Right atrium auricular region (tissue), 2 donors: ENCODE measurements at regions not wholly inside any gene's neighbourhood (a gene's known extent, or its start where the extent isn't known, plus 50 kb on each side); places are given as distances from the start of the nearest gene placed in this dataset.

Source experiments
- DNase-seq: peaks from one replicate; pipeline ENCODE4 v3.0.0-alpha.2; 2019; ENCODE audit warnings: low spot score
- H3K27ac ChIP-seq, 2 donors: fragments of 200-600 bp; sonication (generic); 1 replicate in 1 of 2; 2 replicates in 1 of 2; pipeline ENCODE4 v1.5.1; 2016 to 2019
- H3K27me3 ChIP-seq, 2 donors: fragments of 200-600 bp; sonication (generic); one replicate each; pipeline versions ENCODE4 v1.5.1 to v1.6.0; 2017 to 2019
- H3K36me3 ChIP-seq: fragments of 200-600 bp; sonication (generic); one replicate; pipeline ENCODE4 v1.5.1; 2016
- H3K4me1 ChIP-seq, 2 donors: fragments of 200-600 bp; sonication (generic); one replicate each; pipeline versions ENCODE4 v1.5.1 to v1.6.0; 2017 to 2019
- H3K4me3 ChIP-seq, 2 donors: fragments of 200-600 bp; sonication (generic); 1 replicate in 1 of 2; 2 replicates in 1 of 2; pipeline ENCODE4 v1.5.1; 2017 to 2019; ENCODE audit warnings: mild to moderate bottlenecking in 1 of 2, moderate library complexity in 1 of 2
- H3K9me3 ChIP-seq, 2 donors: fragments of 200-600 bp; sonication (generic); one replicate each; pipeline ENCODE4 v1.5.1; 2019
- TF ChIP-seq, protein P1 (sequence below), 2 donors: fragments of 200-600 bp; sonication (generic); IDR thresholded peaks; one replicate each; pipeline ENCODE4 v1.5.1; 2019; ENCODE audit warnings: antibody characterized with exemption in 2 of 2

GRCh38 chr14:44873536-44873935 lies 88.2 kb downstream of the KLHL28 start:
- H3K27me3 ChIP-seq = no peaks in the 10 kb centered on the region
- H3K4me1 ChIP-seq = no peaks in the 10 kb centered on the region
- no peaks in the 10 kb centered on the region for H3K36me3 ChIP-seq
- no peak for DNase-seq
- H3K27ac ChIP-seq = no peak overlapping the region
- H3K9me3 ChIP-seq = no peaks in the 10 kb centered on the region
- H3K4me3 ChIP-seq = no peak overlapping the region
- TF ChIP-seq, protein P1, sequence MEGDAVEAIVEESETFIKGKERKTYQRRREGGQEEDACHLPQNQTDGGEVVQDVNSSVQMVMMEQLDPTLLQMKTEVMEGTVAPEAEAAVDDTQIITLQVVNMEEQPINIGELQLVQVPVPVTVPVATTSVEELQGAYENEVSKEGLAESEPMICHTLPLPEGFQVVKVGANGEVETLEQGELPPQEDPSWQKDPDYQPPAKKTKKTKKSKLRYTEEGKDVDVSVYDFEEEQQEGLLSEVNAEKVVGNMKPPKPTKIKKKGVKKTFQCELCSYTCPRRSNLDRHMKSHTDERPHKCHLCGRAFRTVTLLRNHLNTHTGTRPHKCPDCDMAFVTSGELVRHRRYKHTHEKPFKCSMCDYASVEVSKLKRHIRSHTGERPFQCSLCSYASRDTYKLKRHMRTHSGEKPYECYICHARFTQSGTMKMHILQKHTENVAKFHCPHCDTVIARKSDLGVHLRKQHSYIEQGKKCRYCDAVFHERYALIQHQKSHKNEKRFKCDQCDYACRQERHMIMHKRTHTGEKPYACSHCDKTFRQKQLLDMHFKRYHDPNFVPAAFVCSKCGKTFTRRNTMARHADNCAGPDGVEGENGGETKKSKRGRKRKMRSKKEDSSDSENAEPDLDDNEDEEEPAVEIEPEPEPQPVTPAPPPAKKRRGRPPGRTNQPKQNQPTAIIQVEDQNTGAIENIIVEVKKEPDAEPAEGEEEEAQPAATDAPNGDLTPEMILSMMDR (IDR thresholded peaks at IDR 0.05) = no peak

DNA sequence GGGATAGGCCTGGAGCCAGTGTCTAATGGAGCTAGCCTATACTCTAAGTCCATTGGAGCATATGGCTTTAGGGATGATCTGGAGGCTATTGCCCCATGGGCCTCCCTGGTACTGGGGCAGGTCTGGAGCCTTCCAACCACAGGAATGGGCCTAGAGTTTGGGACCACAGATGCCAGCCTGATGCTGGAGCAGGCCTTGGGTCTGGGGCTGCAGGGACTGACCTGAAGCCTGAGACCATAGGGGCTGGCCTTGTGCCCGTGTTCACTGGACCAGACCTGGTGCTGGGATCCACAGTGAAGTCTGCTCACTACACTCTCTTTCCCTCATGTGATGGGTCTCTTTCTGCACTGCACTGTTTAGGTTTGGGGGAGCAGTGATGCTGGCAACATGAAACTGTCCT lies 95.0 kb downstream of the KLHL28 start:
- no peaks in the 10 kb centered on the region for H3K4me1 ChIP-seq
- no peaks in the 10 kb centered on the region for H3K36me3 ChIP-seq
- TF ChIP-seq, protein P1 (IDR thresholded peaks at IDR 0.05) = no peak
- H3K9me3 ChIP-seq = no peaks in the 10 kb centered on the region
- no peaks in the 10 kb centered on the region for H3K27me3 ChIP-seq
- no peak overlapping the region for H3K27ac ChIP-seq
- H3K4me3 ChIP-seq = no peak overlapping the region
- DNase-seq = no peak

GRCh38 chr14:44866322-44866721 lies 95.4 kb downstream of the KLHL28 start:
- H3K9me3 ChIP-seq = no peaks in the 10 kb centered on the region
- no peaks in the 10 kb centered on the region for H3K4me1 ChIP-seq
- no peak for DNase-seq
- no peak overlapping the region for H3K4me3 ChIP-seq
- no peaks in the 10 kb centered on the region for H3K27me3 ChIP-seq
- TF ChIP-seq, protein P1 (IDR thresholded peaks at IDR 0.05) = no peak
- no peak overlapping the region for H3K27ac ChIP-seq
- H3K36me3 ChIP-seq = no peaks in the 10 kb centered on the region

- TF ChIP-seq, protein P1 (IDR thresholded peaks at IDR 0.05) = no peak
- H3K4me3 ChIP-seq = no peak overlapping the region
- H3K4me1 ChIP-seq = no peaks in the 10 kb centered on the region
- H3K27ac ChIP-seq = no peak overlapping the region
- H3K36me3 ChIP-seq = no peaks in the 10 kb centered on the region
- no peaks in the 10 kb centered on the region for H3K9me3 ChIP-seq
- DNase-seq = no peak
- no peaks in the 10 kb centered on the region for H3K27me3 ChIP-seq
Observed at GRCh38 chr14:44863271-44863670, 98.5 kb downstream of the KLHL28 start.

GRCh38 chr14:44854114-44854513 lies 107.6 kb downstream of the KLHL28 start:
- Histone ChIP-seq H3K4me3 (no peak overlapping the region), H3K9me3 (no peaks in the 10 kb centered on the region), H3K27me3 (no peaks in the 10 kb centered on the region), H3K36me3 (no peaks in the 10 kb centered on the region), H3K27ac (no peak overlapping the region), H3K4me1 (no peaks in the 10 kb centered on the region)
- no peak for DNase-seq
- TF ChIP-seq, protein P1 (IDR thresholded peaks at IDR 0.05) = no peak

- Histone ChIP-seq H3K27me3 (no peaks in the 10 kb centered on the region), H3K4me1 (no peaks in the 10 kb centered on the region), H3K4me3 (no peak overlapping the region), H3K27ac (no peak overlapping the region), H3K9me3 (no peaks in the 10 kb centered on the region), H3K36me3 (no peaks in the 10 kb centered on the region)
- DNase-seq = no peak
- TF ChIP-seq, protein P1 (IDR thresholded peaks at IDR 0.05) = no peak
Observed at GRCh38 chr14:44847526-44848309, 114.0 kb downstream of the KLHL28 start.
